IMR-90 (cell line): ENCODE measurements at regions not wholly inside any gene's neighbourhood (a gene's known extent, or its start where the extent isn't known, plus 50 kb on each side); places are given as distances from the start of the nearest gene placed in this dataset.

Source experiments
- ATAC-seq: fragments of 200-7000 bp; cut with Tn5 transposase; 2 replicates; pipeline ENCODE4 v1.9.1; 2020; ENCODE audit warnings: low read depth, mild to moderate bottlenecking, moderate library complexity
- BruUV-seq: library from RNA; stranded (reverse); fragments of 400-500 nt; replicated peaks from 2 replicates; lab custom pipeline; 2021; lab: Mats Ljungman, UMichigan
- CTCF ChIA-PET: fragments of 300-600 bp; formaldehyde crosslinking; extraction: SDS; loops from one replicate; lab custom pipeline; 2021; ENCODE audit warnings: antibody characterized with exemption; lab: Yijun Ruan, JAX
- POLR2A ChIA-PET: fragments of 300-600 bp; sonication (Branson Sonifier 250); formaldehyde crosslinking; loops from one replicate; lab custom pipeline; 2022; ENCODE audit warnings: antibody characterized with exemption; ENCODE audit not compliant: unreplicated experiment; lab: Charles Lee
- DNase-seq: peaks from one replicate; pipeline ENCODE4 v3.0.0; 2013
- H2AFZ ChIP-seq: replicated peaks from 2 replicates; pipeline ENCODE3; 2013; ENCODE audit warnings: low read length, mild to moderate bottlenecking; ENCODE audit not compliant: poor library complexity
- H2AK5ac ChIP-seq: 2 replicates; pipeline ENCODE4 v1.6.1; 2013; ENCODE audit warnings: low read depth, low read length, inconsistent platforms
- H2AK9ac ChIP-seq: replicated peaks from 2 replicates; pipeline ENCODE3; 2013; ENCODE audit warnings: mild to moderate bottlenecking, low read depth, low read length, moderate library complexity; ENCODE audit not compliant: poor library complexity
- H2BK120ac ChIP-seq: 2 replicates; pipeline ENCODE4 v1.6.1; 2013; ENCODE audit warnings: low read depth, low read length, inconsistent platforms
- H2BK15ac ChIP-seq: 3 replicates; pipeline ENCODE4 v1.6.1; 2013; ENCODE audit warnings: low read depth, low read length, inconsistent platforms
- H2BK20ac ChIP-seq: 2 replicates; pipeline ENCODE4 v1.6.1; 2013; ENCODE audit warnings: low read depth, mild to moderate bottlenecking, inconsistent platforms, low read length, moderate library complexity
- H2BK5ac ChIP-seq: 2 replicates; pipeline ENCODE4 v1.6.1; 2013; ENCODE audit warnings: mild to moderate bottlenecking, low read depth, low read length, inconsistent platforms; ENCODE audit not compliant: poor library complexity, severe bottlenecking
- H3K14ac ChIP-seq: replicated peaks from 2 replicates; pipeline ENCODE4 v1.6.1; 2013; ENCODE audit warnings: low read depth, low read length, inconsistent platforms
- H3K18ac ChIP-seq: 2 replicates; pipeline ENCODE4 v1.6.1; 2013; ENCODE audit warnings: low read depth, low read length, control low read depth
- H3K23ac ChIP-seq: 2 replicates; pipeline ENCODE4 v1.6.1; 2013; ENCODE audit warnings: low read depth, low read length, inconsistent platforms
- H3K27ac ChIP-seq: 2 replicates; pipeline ENCODE4 v1.5.1; 2013; ENCODE audit warnings: mild to moderate bottlenecking, control low read depth, low read length; ENCODE audit not compliant: insufficient read depth
- H3K27me3 ChIP-seq: 2 replicates; pipeline ENCODE4 v1.6.1; 2013; ENCODE audit warnings: low read length; ENCODE audit not compliant: control insufficient read depth, insufficient read depth
- H3K36me3 ChIP-seq: 2 replicates; pipeline ENCODE4 v1.6.1; 2013; ENCODE audit warnings: low read length, mixed read lengths; ENCODE audit not compliant: control insufficient read depth, insufficient read depth
- H3K4ac ChIP-seq: 2 replicates; pipeline ENCODE4 v1.6.1; 2013; ENCODE audit warnings: low read depth, low read length, inconsistent platforms
- H3K4me1 ChIP-seq: 2 replicates; pipeline ENCODE4 v1.6.1; 2013; ENCODE audit warnings: low read length, mixed read lengths; ENCODE audit not compliant: control insufficient read depth, insufficient read depth
- H3K4me2 ChIP-seq: 2 replicates; pipeline ENCODE4 v1.6.1; 2013; ENCODE audit warnings: low read depth, mild to moderate bottlenecking, control low read depth, low read length, moderate library complexity
- H3K4me3 ChIP-seq: 2 replicates; pipeline ENCODE4 v1.5.1; 2013; ENCODE audit warnings: low read depth, mild to moderate bottlenecking, control low read depth, low read length, moderate library complexity; ENCODE audit not compliant: insufficient read depth
- H3K56ac ChIP-seq: 2 replicates; pipeline ENCODE4 v1.6.1; 2013; ENCODE audit warnings: low read length, inconsistent platforms; ENCODE audit not compliant: insufficient read depth; ENCODE audit errors: extremely low read depth
- H3K79me1 ChIP-seq, 2 experiments: 2 replicates each; pipeline ENCODE4 v1.6.1; 2013; ENCODE audit warnings: low read length in 2 of 2, inconsistent platforms in 1 of 2, low read depth in 1 of 2
- H3K9ac ChIP-seq: 2 replicates; pipeline ENCODE4 v1.6.1; 2013; ENCODE audit warnings: low read depth, low read length, control low read depth
- H3K9me1 ChIP-seq: 2 replicates; pipeline ENCODE4 v1.6.1; 2013; ENCODE audit warnings: low read length, inconsistent platforms; ENCODE audit not compliant: insufficient read depth
- H3K9me3 ChIP-seq: 2 replicates; pipeline ENCODE4 v1.6.1; 2013; ENCODE audit warnings: low read length; ENCODE audit not compliant: control insufficient read depth, insufficient read depth
- H4K20me1 ChIP-seq: 2 replicates; pipeline ENCODE4 v1.6.1; 2013; ENCODE audit warnings: low read length, inconsistent platforms; ENCODE audit not compliant: insufficient read depth
- H4K5ac ChIP-seq: 2 replicates; pipeline ENCODE4 v1.6.1; 2013; ENCODE audit warnings: mild to moderate bottlenecking, low read depth, low read length, control low read depth
- H4K8ac ChIP-seq, 2 experiments: 2 replicates each; pipeline ENCODE4 v1.6.1; 2013; ENCODE audit warnings: low read depth in 2 of 2, low read length in 2 of 2, control low read depth in 1 of 2, inconsistent platforms in 1 of 2
- H4K91ac ChIP-seq: 2 replicates; pipeline ENCODE4 v1.6.1; 2013; ENCODE audit warnings: low read depth, low read length, inconsistent platforms; ENCODE audit not compliant: insufficient read depth
- CEBPB ChIP-seq: IDR thresholded peaks from 2 replicates; pipeline ENCODE4 v1.6.1; 2012; ENCODE audit warnings: low read depth, low read length, improper control_type of control experiment
- MAZ ChIP-seq: IDR thresholded peaks from 2 replicates; pipeline ENCODE4 v1.6.1; 2012; ENCODE audit warnings: low read depth, mild to moderate bottlenecking, low read length, improper control_type of control experiment, moderate library complexity, borderline replicate concordance
- NFE2L2 ChIP-seq: fragments of 150-350 bp; IDR thresholded peaks from 2 replicates; pipeline ENCODE4 v1.6.1; 2016; ENCODE audit warnings: low read depth, mild to moderate bottlenecking, low read length
- RAD21 ChIP-seq: IDR thresholded peaks from 2 replicates; pipeline ENCODE4 v1.6.1; 2012; ENCODE audit warnings: low read length, improper control_type of control experiment
- RFX5 ChIP-seq: IDR thresholded peaks from 2 replicates; pipeline ENCODE4 v1.8.0; 2012; ENCODE audit warnings: low read depth, mild to moderate bottlenecking, low read length, moderate library complexity
- SMC3 ChIP-seq: fragments of 150-350 bp; IDR thresholded peaks from 2 replicates; pipeline ENCODE4 v1.6.1; 2016; ENCODE audit warnings: low read depth, mild to moderate bottlenecking, antibody characterized with exemption, low read length, moderate library complexity
- WGBS, 2 experiments: methylation state at CpG; one replicate each; pipeline versions ENCODE4 v1.1.5 to v1.1.7; 2013; ENCODE audit warnings: missing lambda C conversion rate in 2 of 2; ENCODE audit not compliant: insufficient read length in 1 of 2; ENCODE audit errors: extremely low coverage in 2 of 2; 5-methylcytosine and 5-hydroxymethylcytosine counted together
- dilution Hi-C: fragments of 300-500 bp; cut with HindIII; formaldehyde crosslinking; loops from one replicate; pipeline ENCODE4 v1.14.3; 2018; ENCODE audit warnings: low sequenced_read_pairs; ENCODE audit not compliant: unreplicated experiment
- in situ Hi-C: fragments of 300-500 bp; cut with MboI; formaldehyde crosslinking; loops from 3 replicates; pipeline ENCODE4 v1.14.3; 2019; ENCODE audit warnings: low sequenced_read_pairs, inconsistent platforms, mixed read lengths
- intact Hi-C: fragments of 100-400 bp; cut with micrococcal nuclease; formaldehyde crosslinking; loops from 2 replicates; pipeline ENCODE4 v1.10.0; 2022
- TF ChIP-seq, protein P1 (sequence below): conservative IDR thresholded peaks from 2 replicates; pipeline ENCODE4 v1.5.1; 2012; ENCODE audit warnings: mild to moderate bottlenecking, low read depth, low read length, improper control_type of control experiment

DNA sequence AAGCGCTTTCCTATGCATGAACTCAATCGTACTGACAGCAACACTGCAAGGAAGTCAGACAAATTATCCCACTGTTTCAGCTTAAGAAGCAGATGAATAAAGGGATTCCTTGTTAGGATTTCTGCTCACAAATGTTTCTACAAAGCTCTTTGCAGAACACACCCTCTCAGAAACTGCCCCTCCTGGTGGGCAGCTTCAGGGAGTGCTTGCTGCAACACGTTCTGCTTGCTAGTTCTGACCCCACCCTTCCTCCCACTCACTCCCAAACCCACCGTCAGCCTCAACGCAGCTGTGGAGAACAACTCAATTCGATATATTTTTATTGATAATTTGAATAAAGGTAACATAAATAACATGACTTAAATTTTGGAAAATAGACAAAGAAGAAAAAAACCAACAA is 250.8 kb upstream of the PRDM1 start:
- Histone ChIP-seq H4K91ac (no peak overlapping the region), H3K9me3 (no peaks in the 10 kb centered on the region), H3K18ac (no peak overlapping the region), H4K8ac (peak overlapping the region in 1 of 2 experiments; percentile 42; a peak in 1 of 4 replicates), H3K23ac (no peak overlapping the region), H3K4me2 (no peak overlapping the region), H3K9me1 (no peaks in the 10 kb centered on the region), H2BK20ac (no peak overlapping the region), H3K9ac (no peak overlapping the region), H2AK5ac (no peak overlapping the region), H3K56ac (no peak overlapping the region), H4K20me1 (no peaks in the 10 kb centered on the region), H2BK15ac (no peak overlapping the region), H3K36me3 (no peaks in the 10 kb centered on the region), H3K4me3 (no peak overlapping the region), H3K14ac (0 out of 2 replicates have a peak overlapping the region, but pooled peaks have one; percentile 42), H3K4me1 (no peaks in the 10 kb centered on the region; the same call in 1 of the 2 replicates), H2AFZ (peak overlapping the region; percentile 13), H2BK5ac (no peak overlapping the region), H3K27me3 (no peaks in the 10 kb centered on the region), H3K27ac (no peak overlapping the region), H2BK120ac (0 out of 2 replicates have a peak overlapping the region, but pooled peaks have one; percentile 30), H3K79me1 (no peaks in the 10 kb centered on the region), H3K4ac (no peak overlapping the region), H4K5ac (no peak overlapping the region), H2AK9ac (no peak overlapping the region)
- TF ChIP-seq MAZ (no peak), NFE2L2 (no peak), RAD21 (peak; percentile 34; the same call in 1 of the 2 replicates), RFX5 (no peak), SMC3 (peak; percentile 47), CEBPB (no peak)
- TF ChIP-seq, protein P1, sequence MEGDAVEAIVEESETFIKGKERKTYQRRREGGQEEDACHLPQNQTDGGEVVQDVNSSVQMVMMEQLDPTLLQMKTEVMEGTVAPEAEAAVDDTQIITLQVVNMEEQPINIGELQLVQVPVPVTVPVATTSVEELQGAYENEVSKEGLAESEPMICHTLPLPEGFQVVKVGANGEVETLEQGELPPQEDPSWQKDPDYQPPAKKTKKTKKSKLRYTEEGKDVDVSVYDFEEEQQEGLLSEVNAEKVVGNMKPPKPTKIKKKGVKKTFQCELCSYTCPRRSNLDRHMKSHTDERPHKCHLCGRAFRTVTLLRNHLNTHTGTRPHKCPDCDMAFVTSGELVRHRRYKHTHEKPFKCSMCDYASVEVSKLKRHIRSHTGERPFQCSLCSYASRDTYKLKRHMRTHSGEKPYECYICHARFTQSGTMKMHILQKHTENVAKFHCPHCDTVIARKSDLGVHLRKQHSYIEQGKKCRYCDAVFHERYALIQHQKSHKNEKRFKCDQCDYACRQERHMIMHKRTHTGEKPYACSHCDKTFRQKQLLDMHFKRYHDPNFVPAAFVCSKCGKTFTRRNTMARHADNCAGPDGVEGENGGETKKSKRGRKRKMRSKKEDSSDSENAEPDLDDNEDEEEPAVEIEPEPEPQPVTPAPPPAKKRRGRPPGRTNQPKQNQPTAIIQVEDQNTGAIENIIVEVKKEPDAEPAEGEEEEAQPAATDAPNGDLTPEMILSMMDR: peak; percentile 38
- ATAC-seq: no peak
- ChIA-PET CTCF (interaction anchor here (0.5 to 0.6 kb wide), 2 partner anchors 44 to 81 kb away, joined by 4 to 6 read pairs; no protein-coding TSS in a partner anchor), POLR2A (no interaction called here)
- peak; percentile 48 for DNase-seq
- intact Hi-C loops: loop anchor here (10.0 kb wide), 1 partner anchor 351 kb away; no protein-coding TSS in a partner anchor
- WGBS, 2 experiments: no CpG with 5 or more reads among the region's 6 CpGs
- in situ Hi-C loops: no loop called here
- BruUV-seq: no TSS peak
- dilution Hi-C loops: no loop called here
